ENCODE measurements at regions not wholly inside any gene's neighbourhood (a gene's known extent, or its start where the extent isn't known, plus 50 kb on each side); places are given as distances from the start of the nearest gene placed in this dataset.
"Not testable (repeated sequence)": the region's sequence is repeated elsewhere in the genome, so short reads cannot be mapped to it uniquely, and the experiment has no call there.

DNA sequence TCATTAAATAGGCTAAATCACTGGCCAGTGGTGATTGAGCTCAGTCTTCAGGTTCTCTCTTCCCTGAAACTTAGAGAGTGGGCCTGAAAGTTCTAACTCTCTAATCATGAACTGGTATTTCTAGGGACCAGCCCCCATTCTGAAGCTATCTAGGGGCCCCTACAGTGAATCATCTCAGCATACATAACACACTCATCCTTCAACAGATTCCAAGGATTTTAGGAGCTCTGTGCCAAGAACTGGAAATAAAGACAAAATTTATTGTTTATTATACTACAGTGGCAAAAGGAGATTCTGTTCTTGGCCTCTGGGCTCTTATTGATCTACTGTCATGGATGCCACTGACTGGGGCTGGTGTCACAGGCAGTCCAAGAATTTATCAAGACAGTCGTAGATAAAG, 263.8 kb upstream of the IGFBP7 start:
- DNase-seq: no peak

DNA sequence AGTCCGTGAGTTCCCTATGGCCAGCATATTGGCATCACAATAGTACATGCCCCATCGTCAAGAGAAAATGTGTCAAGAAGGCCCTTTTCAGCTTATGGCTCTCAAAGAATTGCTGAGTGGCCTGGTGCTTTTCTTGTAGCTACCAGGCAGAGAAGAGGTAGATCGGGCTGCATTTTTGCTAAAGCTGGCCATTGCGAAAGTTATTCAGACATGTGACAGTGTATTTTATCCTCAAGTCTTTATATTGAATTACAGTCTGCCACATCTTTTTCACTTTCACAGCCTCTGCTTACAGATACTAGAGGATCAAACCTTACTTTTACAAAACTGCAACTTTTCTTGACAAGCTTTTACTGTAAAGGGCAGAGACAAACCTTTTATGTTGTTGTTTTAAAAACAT, 261.5 kb upstream of the IGFBP7 start:
- DNase-seq: no peak

DNA sequence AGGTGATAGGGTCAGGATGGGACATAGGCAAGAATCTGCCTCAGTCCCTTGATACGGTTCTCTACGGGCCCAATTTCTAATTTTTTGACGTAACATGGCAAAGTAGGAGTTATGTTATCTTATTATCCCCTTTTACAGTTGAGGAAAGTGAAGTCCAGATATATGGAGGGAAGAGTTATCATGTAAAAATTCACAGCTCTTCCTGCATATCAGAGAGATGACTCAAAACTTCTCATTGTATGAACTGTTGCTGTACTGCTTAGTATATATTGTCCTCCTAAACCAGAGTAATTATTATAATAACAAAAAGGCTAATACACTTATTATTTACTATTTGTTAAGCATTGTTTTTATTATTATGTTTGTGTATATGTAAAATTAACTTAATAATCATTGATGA, 260.5 kb upstream of the IGFBP7 start:
- no peak for DNase-seq

DNA sequence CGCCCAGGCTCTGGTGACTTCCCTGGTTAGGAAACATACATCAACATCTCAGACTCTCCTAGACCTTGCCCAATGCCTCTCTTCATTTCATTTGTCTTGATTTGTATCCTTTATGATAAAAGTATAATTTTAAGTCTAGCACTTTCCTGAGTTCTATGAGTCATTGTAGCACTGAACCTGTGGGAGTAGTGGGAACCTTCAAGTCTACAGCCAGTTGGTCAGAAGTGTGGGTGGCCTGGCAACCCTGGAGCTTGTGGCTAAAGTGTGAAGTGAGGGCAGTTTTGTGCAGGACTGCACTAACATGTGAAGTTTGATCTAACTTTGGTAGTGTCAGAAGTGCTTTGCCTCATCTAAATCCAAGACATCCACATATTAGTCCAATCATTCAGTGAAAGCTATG, 259.3 kb upstream of the IGFBP7 start:
- DNase-seq: no peak

DNA sequence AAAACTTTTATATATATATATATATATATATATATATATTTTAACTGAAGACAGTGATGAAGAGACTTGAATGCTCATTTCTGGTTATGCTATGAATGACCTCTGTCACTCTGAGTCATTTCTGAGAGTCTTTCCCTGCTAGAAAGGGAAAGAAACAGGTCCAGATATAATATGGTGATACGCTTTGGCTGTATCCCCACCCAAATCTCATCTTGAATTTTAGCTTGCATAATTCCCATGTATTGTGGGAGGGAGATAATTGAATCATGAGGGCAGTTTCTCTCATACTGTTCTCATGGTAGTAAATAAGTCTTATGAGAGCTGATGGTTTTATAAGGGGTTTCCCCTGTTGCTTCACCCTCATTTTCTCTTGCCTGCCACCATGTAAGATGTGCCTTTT, 254.1 kb upstream of the IGFBP7 start:
- DNase-seq: no peak

DNA sequence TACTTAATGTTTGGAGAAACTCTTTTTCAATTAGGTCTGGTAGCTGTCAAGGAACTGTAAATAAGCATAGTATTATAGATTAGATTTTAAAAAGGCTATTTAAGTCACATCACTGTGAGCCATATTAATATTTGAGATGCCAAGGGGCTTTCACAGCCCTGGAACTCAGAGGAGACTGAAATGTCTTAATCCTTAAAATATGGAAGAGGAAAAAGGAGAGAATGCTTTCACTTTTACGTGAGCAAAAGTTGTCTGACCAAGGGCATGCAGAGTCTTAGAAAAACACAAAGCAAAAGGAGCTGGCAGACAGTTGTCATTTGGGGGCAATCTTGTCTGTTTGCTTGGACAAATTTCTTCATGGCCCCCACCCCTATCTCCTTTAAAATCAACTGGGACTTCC, 253.2 kb upstream of the IGFBP7 start:
- DNase-seq: no peak

DNA sequence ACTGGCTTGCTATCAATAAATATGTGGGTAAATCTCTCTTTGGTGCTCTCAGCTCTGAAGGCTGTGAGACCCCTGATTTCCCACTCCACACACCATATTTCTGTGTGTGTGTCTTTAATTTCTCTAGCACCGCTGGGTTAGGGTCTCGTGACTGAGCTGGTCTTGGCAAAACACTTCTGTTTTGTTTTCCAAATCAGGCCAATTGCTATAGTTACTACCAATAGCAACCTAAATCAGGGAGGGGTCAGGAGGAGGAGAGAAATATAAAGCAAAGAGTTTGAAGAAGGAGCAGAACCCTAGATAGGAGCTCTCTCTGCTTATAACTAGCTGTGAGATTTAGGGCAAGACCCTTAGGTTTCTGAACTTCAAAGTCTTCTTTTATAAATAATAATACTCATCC, 250.5 kb upstream of the IGFBP7 start:
- no peak for DNase-seq

DNA sequence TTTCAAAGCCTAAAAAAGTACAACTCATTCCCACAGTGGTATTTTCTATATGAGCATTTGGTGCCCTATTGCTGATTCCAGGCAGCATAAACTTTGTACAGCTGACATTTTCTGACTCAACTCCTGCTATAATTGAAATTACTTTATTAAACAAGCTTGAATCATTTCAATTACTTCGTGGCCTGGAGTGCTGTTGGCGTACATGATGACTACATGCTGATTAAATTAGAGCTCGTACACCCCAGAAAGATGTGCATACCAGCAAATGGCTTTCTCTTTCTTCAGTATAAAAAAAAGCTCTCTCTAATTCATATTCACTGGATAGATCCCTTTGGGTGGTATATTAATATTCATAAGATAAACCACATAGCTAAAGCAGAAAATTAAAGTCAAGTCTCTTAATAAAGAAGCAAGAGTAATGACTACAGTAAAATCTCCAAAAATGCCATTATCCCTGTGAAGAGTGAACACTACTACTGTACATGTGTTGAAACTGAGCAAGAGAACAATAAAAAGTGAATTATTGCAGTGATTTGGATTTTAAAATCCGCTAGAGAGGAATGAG, 245.0 kb upstream of the IGFBP7 start:
- no peak for DNase-seq

DNA sequence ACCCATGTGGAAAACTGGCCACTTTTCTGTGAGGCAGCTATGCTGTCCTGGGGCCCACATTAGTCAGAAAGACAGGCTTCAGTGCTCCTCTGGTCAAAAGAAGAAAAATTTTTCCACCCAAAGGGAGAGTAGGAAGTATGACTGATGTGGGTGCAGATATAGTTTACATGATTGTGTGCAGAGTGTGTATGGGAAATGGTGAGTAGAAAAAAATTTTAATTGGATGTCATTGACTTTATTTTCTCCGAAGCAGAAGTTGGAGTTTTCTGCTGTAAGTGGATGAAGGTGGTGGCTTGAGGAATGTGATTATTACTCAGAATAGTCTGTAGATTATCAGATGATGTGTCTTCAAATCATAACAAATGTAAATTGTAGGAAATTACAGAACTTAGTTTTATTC, 241.5 kb upstream of the IGFBP7 start:
- DNase-seq: no peak

DNA sequence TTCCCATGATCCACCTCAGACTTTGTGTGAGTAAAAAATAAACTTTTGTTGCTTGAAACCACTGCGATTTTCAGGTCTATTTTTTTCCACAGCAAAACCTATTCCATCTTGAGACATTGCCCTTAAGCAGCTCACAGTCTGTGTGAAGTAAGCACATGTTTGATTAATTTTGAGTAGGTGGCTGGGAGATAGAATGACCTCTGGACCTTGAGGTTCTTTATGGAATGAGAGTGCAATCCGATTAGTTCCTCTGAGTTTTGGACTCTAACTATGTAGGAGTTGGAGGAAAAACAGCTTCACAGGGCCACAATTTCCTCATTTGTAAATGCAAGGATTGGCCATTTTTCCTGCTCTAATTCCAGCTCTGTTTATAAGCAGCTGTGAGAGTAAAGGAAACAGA, 234.1 kb upstream of the IGFBP7 start:
- no peak for DNase-seq

DNA sequence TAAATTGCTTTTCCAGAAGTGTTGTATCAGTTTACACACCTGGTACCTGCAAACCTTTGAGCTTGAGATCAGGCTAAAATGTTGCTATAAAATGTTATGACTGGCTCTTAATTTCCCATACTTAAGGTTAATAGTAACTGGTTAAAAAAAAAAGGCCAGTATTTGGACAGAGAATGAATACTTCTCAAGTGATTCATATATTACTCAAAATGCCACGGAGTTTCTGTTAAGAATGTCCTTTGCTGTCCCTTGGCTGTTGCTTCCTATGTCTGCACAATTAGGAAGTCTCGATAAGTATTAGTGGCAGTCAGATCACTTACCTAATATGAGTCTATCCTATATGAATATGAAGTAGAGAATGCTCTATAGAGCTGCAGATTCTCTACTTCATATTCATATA, 232.2 kb upstream of the IGFBP7 start:
- no peak for DNase-seq

DNA sequence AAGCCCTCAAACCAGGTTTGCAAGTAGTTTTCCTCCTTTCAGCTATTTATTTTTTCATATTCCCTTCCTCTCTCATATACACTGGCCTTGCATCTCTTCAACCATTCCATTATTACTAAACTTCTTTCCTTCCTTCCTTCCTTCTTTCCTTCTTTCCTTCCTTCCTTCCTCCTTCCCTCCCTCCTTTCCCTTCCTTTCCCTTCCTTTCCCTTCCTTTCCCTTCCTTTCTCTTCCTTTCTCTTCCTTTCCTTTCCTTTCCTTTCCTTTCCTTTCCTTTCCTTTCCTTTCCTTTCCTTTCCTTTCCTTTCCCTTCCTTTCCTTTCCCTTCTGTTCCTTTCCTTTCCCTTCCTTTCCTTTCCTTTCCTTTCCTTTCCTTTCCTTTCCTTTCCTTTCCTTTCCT, 228.7 kb upstream of the IGFBP7 start:
- DNase-seq: not testable (repeated sequence)

DNA sequence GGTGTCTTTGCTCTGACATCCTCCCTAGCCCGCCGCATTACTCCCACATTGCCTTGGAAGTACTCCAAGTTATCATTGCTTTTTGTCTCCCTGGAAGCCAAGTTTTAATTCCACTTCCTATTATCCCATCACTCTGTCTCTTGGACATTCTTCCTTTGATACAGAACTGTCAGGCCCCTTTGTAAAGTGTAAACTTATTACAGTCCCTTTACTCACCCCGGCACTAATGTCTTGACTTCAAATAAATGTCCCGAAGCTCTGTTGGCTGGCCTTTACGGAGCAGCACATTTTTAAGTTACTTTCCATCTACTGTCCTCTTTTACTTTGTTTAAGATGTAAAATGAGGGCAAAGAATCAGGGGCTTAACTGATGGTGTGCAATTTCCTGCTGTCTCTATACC, 223.5 kb upstream of the IGFBP7 start:
- DNase-seq: no peak

DNA sequence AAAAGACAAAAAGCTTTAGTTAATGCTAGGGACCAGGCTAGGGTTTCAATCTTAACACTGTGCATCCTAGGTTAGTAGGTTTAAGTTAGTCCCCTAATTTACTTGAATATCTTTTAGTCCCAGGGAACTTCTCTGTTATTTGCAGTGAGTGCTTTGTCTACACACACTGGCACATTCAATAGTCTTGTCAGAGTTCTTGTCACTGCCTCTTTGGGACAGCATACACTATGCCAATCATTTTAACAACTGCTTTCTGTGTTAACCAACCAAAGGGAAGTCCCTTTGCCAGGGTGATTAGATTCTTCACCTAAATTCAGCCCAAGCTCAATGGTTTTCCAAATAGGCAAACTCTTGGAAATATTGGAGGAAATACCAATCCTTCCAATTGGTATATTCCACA, 221.8 kb upstream of the IGFBP7 start:
- DNase-seq: no peak

DNA sequence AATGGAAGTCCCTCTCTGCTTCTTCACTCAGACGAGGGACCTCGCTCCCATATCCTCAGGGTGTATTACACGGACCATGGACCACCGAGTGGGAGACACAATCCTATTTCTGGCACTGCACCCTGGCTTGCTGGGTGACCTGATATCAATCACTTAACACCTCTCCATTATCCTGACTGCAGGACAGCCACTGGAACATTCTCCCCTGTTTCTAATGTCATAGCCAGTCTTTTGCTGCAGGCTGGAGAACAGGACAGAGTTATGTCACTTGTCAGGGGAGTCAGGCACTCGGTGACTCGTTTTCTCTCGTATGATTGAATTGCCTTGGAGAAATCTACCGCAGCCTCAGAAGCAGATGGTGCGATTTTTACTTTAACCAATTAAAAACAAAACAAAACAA, 219.1 kb upstream of the IGFBP7 start:
- no peak for DNase-seq

DNA sequence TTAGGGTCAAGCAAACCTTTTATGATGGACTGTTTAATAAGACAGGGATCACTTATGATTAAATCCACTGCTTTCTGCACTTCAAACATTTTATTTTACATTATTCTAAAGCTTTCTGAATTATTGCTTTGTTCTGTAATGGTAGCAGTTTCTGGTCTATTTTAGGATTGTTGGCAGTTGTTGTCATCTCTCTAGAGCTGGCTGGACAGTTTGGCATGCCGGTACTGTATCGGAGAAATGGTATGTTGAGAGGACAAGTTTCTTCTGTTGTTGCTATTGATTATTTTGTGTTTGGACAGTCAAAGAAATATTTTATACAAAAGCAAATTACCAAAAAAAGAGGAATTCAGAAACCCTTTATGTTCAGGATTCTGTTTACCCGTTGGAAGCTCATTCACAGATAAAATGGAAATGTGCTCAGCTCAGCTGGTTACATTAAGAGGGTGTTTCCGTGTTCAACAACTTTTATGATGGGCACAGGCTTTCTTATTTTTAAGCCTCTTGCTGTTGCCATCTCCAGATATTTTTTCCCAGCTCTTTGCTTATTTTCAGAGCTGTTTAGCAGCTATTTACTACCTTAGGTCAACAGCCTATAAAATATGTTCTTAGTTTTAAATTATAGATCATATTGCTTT, 214.6 kb upstream of the IGFBP7 start:
- no peak for DNase-seq

DNA sequence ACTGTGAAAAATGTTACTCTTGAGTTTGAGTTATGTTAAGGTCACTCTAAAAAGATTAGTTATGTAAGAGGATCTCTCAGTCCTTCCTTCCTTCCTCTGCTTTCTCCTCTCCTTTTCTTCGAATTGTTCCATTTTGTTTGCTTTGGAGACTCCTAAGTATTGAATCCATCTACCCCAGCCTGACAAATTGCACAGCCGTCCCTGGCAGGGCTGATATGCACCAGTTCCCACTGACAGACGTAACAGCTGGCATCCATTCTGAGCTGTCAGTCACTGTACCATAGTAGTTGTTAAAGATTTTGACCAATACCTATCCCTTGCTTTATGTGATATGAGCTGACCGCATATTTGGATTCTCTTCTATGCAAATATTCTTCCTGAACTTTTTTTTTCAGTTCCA, 210.7 kb upstream of the IGFBP7 start:
- DNase-seq: no peak

DNA sequence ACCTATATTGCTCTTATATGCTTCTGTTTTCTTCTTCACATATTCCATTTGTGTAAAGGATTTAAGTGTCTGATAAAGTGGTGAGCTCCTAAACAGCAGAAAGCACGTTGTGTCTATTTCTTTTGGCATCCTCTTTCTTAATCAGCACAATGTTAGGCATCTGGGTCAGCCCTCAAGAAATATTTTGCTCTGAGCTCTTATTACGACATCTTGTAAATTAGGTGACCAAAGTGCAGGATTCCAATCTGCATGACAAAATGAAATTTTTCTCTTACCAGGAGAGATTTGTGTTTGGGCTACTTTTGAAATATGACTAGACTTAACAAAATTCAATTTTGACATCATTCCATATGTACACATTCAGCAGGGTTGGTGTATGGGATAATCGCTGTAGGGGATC, 210.0 kb upstream of the IGFBP7 start:
- no peak for DNase-seq

DNA sequence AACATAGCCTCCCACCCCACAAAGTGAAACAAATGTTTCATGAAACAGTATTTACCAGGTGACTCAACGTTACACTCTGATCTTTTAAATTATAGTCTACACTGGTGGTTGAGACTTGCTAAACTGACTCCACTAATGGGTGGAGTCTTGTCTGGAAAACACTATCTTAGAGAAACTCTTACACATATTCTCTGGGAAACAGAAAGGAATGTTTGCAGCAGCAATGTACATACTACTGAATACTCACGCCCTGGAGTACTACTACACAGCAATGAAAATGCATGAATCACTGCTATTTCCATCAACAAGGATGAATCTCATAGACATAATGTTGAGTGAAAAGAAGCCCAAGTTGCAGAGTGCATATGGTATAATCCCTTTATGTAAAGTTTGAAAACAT, 208.5 kb upstream of the IGFBP7 start:
- no peak for DNase-seq

DNA sequence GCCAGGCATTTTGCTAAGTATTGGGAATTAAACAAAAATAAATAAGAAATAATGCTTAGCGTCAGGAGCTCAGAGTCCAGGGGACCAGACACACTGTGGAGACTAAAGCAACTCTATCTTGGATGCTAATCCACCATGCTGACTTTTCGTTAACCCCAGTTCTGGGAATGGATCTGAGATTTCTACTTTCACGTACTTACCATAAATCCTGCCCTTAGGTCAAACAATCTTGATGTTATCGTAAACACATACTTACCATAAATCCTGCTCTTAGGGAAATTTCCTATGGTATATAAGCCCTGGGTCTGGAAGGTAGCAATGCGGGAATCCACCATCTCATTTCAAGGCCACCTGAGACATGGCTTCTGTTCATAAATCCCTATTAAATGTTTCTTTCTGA, 204.5 kb upstream of the IGFBP7 start:
- no peak for DNase-seq

DNA sequence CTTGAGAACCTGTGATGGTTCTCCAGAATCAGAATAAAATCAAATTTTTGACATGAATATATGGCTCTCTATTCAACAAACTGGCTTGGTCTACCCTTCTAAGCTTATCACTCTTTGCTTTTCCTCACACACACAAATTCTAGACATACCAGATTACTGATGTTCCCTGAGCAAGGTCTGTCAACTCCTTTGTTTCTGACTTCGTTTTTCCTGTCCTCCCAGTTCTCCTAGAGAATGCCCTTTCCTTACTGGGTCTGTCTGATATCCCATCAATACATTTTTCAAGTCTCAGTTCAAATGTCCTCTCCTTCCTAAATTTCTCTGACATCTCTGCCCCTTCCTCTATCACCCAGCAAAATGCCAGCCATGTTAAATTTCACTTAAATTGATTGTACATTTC, 202.1 kb upstream of the IGFBP7 start:
- DNase-seq: no peak

DNA sequence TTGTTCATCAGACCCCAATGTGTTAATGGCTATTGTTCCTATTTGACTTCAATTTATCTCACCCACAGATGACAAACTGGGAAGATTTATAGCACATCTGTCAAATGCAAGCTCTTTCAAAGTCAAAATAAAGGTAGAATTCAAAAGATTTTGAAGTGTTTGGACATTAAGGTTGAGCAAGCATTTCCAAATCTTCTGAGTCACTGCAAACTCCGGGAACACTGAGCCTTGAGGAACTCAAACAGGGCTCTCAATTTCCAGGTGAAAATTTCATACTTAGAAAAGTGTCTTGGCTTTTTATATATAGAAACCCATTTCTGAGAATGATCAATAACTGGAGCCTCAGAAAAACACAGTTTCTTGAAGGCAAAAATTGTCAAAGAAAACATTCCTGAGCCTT, 199.5 kb upstream of the IGFBP7 start:
- no peak for DNase-seq

DNA sequence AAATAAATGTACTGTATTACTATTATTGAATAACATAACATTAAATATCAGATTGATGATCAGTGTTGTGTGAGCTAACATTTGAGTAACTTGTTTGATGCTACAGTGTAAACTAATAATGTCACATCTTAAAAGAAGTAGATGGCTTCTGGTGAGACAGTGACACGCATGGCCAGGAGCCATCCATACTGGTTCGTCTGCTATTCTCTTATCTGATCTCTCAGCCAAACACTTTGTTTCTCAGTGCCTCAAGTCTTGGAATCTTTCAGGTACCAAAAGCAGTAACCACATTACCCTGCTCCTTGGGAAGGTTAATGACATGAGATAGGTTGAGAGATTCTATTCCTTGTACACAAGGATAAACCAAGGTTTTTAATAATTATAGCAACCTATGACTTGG, 198.1 kb upstream of the IGFBP7 start:
- DNase-seq: no peak

DNA sequence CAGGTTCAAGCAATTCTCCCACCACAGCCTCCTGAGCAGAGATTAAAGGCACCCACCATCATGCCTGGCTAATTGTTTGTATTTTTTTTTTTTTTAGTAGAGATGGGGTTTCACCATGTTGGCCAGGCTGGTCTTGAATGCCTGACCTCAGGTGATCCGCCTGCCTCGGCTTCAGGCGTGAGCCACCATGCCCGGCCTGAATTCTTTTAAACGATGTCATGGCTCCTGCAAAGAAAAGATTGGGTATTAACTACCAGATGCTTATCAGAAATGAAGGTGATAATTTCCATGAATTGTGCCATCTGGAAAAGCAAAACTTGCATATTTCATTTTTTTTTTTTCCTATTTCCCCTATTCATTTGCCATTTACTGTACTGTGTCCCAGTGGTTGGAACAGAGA, 195.7 kb upstream of the IGFBP7 start:
- DNase-seq: no peak

DNA sequence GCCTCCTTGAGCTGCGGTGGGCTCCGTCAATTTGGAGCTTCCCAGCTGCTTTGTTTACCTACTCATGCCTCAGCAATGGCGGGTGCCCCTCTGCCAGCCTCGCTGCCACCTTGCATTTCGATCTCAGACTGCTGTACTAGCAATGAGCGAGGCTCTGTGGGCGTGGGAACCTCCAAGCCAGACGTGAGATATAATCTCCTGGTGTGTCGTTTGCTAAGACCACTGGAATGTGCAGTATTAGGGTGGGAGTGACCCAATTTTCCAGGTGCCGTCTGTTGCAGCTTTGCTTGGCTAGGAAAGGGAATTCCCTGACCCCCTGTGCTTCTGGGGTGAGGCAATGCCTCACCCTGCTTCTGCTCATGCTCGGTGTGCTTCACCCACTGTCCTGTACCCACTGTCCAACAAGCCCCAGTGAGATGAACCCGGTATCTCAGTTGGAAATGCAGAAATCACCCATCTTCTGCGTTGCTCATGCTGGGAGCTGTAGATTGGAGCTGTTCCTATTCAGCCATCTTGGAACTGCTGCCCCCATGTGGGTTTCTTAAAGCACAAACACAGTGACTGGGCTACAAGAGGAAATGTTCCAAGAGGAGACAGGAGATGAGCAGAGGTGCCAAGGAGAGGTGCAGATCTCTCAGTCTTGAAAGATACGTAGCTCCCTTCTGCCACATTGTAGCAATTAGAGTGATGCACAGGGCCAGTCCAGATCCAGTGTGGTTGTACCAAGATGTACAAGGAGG, 193.0 kb upstream of the IGFBP7 start:
- no peak for DNase-seq

Measured in central memory CD4-positive, alpha-beta T cell (primary cell).